ENCODE measurements at regions not wholly inside any gene's neighbourhood (a gene's known extent, or its start where the extent isn't known, plus 50 kb on each side); places are given as distances from the start of the nearest gene placed in this dataset.

DNA sequence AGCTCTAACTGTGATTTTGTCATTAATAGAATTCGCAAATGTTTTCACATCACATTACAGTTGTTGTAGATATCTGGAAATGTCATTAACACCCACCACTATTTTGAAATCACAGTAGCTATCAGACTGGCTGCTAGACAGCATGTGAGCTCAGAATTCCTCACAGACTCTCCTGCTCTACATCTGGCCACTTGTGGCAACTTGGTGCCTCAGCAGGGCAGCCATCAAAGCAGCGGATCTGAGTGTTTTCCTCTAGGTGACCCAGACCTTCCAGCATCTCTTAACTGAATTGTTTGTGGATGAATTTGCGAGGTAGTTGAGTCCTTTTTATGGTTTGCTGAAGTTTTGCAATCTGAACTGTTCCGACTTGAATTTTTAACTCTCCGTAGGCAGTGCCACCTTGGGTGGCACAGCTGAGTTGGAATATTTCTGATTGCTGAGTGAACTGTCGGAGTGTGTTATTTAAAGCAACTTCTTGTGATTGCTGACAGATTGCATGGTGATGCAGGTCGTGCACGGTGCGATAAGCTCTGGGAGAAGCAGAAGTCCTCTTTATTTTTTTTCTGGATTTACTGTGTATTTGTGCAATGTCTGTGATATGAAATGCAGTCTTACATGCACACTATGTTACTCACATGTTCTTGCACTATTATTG is 114.0 kb upstream of the PLET1 start:
- in situ Hi-C loops (cut with HindIII; ENCODE audit: low sequenced_read_pairs): no loop called here
- no peak overlapping the region for H3K4me3 ChIP-seq (ENCODE audit: low read depth, low read length)

DNA sequence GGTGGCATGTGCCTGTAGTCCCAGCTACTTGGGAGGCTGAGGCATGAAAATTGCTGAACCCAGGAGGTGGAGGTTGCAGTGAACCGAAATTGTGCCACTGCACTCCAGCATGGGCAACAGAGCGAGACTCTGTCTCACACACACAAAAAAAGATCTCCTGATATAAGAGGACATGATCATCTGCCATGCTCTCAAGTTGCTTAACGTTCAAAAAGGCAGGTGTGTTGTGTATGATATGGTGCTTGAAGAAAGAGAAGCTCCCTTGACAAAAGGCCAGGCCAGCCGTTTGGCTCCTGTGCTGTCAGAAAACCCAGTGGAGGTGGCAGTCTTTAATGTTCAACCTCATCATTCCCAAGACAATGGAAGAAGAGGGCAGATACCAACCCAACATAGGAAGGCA is 117.3 kb upstream of the PLET1 start:
- in situ Hi-C loops (cut with HindIII; ENCODE audit: low sequenced_read_pairs): no loop called here
- TF ChIP-seq, protein P1, sequence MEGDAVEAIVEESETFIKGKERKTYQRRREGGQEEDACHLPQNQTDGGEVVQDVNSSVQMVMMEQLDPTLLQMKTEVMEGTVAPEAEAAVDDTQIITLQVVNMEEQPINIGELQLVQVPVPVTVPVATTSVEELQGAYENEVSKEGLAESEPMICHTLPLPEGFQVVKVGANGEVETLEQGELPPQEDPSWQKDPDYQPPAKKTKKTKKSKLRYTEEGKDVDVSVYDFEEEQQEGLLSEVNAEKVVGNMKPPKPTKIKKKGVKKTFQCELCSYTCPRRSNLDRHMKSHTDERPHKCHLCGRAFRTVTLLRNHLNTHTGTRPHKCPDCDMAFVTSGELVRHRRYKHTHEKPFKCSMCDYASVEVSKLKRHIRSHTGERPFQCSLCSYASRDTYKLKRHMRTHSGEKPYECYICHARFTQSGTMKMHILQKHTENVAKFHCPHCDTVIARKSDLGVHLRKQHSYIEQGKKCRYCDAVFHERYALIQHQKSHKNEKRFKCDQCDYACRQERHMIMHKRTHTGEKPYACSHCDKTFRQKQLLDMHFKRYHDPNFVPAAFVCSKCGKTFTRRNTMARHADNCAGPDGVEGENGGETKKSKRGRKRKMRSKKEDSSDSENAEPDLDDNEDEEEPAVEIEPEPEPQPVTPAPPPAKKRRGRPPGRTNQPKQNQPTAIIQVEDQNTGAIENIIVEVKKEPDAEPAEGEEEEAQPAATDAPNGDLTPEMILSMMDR (IDR thresholded peaks at IDR 0.05; ENCODE audit: low read depth, low read length): no peak

More for the DNA sequence above, 114.0 kb upstream of the PLET1 start:
- TF ChIP-seq, protein P1 (IDR thresholded peaks at IDR 0.05; ENCODE audit: low read depth, low read length): no peak
- DNase-seq (ENCODE audit: low read depth, low spot score): no peak

DNA sequence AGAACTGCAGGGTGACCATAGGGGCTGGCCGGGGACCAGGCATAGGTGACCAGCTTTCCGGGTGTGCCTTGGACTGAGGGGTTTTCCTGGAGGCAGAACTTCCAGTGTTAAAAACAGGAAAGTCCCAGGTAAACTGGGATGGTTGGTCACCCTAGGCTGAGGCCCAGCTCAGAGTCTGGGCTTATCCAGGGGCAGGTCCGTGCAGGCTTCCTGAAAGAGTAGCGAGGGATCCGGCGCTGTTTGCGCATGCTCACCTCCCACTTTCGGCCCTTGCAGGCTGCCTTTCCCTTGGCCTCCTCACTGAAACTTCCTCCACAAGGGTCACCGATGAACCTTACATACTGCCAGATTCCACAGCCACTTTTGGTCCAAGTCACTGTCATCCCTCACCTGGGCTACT is 119.8 kb upstream of the PLET1 start:
- TF ChIP-seq, protein P1 (IDR thresholded peaks at IDR 0.05; ENCODE audit: low read depth, low read length): no peak
- DNase-seq (ENCODE audit: low read depth, low spot score): no peak
- H3K4me3 ChIP-seq (ENCODE audit: low read depth, low read length): no peak overlapping the region
- in situ Hi-C loops (cut with HindIII; ENCODE audit: low sequenced_read_pairs): no loop called here

More for the DNA sequence above, 117.3 kb upstream of the PLET1 start:
- no peak overlapping the region for H3K4me3 ChIP-seq (ENCODE audit: low read depth, low read length)
- DNase-seq (ENCODE audit: low read depth, low spot score): no peak

DNA sequence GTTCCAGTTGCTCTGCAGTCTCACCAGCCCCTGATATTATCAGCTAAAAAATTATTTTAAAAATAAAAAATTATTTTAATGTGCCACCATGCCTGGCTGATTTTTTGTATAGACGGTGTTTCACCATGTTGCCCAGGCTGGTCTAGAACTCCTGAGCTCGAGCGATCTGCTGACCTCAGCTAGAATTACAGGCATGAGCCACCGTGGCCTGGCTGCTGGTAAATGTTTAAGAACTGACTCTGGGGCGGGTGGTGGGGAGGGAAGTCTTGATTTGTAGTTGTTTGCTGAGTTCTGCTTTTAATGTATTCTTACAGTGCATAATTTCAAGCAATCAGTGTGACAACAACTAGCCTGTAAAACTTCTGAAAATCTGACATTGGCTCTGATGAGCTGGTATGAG is 120.9 kb upstream of the PLET1 start:
- in situ Hi-C loops (cut with HindIII; ENCODE audit: low sequenced_read_pairs): no loop called here
- H3K4me3 ChIP-seq (ENCODE audit: low read depth, low read length): no peak overlapping the region
- TF ChIP-seq, protein P1 (IDR thresholded peaks at IDR 0.05; ENCODE audit: low read depth, low read length): no peak
- no peak for DNase-seq (ENCODE audit: low read depth, low spot score)

DNA sequence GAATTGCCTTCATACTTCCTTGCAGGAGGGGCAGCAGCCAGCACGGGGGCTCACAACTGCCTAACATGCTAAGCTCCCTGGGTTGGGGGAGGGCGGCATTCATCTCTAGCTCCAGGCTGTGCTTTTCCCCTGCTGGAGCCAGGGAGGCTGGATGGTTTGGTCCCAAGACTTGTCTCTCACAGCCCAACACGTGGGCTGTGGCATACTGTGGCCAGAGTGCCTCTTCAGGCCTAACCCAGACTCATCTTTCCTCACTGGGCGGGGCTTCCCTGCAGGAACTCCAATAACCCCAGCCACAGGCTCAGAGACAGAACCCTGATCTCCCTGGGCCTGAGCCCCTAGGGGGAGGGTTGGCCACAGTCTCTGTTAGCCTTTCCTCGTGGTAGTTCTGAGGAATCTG is 121.9 kb upstream of the PLET1 start:
- TF ChIP-seq, protein P1 (IDR thresholded peaks at IDR 0.05; ENCODE audit: low read depth, low read length): no peak
- H3K4me3 ChIP-seq (ENCODE audit: low read depth, low read length): no peak overlapping the region
- in situ Hi-C loops (cut with HindIII; ENCODE audit: low sequenced_read_pairs): no loop called here
- no peak for DNase-seq (ENCODE audit: low read depth, low spot score)

DNA sequence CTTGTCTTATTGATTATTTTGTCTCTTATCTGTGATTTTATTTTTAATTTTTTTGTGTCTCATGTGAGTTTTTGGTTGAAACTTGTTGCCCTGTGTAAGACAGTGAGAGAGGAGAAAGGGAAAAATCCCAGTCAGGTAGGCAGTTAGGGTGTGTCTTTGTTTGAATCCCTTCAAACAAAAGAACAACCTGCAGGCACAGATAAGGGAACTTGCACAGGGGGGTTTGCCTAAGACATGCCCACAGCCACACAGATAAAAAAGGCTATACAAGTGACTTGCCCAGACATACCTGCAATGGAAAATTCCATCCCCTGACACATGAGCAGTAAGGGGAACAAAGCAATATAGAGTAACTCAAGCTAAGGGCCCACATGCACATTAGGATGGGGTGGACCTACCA is 127.8 kb upstream of the PLET1 start:
- TF ChIP-seq, protein P1 (IDR thresholded peaks at IDR 0.05; ENCODE audit: low read depth, low read length): no peak
- in situ Hi-C loops (cut with HindIII; ENCODE audit: low sequenced_read_pairs): no loop called here
- DNase-seq (ENCODE audit: low read depth, low spot score): no peak
- no peak overlapping the region for H3K4me3 ChIP-seq (ENCODE audit: low read depth, low read length)
